Stimulated activated CD4-positive, alpha-beta T cell treated with anti-CD3 and anti-CD28 coated beads, Interleukin-15, amount 100 ng/mL, for 24 hours (primary cell): ENCODE measurements at regions not wholly inside any gene's neighbourhood (a gene's known extent, or its start where the extent isn't known, plus 50 kb on each side); places are given as distances from the start of the nearest gene placed in this dataset.

Source experiments
- DNase-seq: peaks from one replicate; pipeline ENCODE4 v3.0.0-alpha.2; 2020

- DNase-seq = no peak
Measured at GRCh38 chr14:87152693-87153092, 840.3 kb downstream of the GALC start.

GRCh38 chr14:87149583-87150354 is 843.2 kb downstream of the GALC start:
- no peak for DNase-seq

GRCh38 chr14:87148655-87149054 is 844.3 kb downstream of the GALC start:
- DNase-seq = no peak

GRCh38 chr14:87142551-87143211 is 850.3 kb downstream of the GALC start:
- no peak for DNase-seq

GRCh38 chr14:87141801-87142200 is 851.2 kb downstream of the GALC start:
- DNase-seq = no peak

- DNase-seq = no peak
Measured at GRCh38 chr14:87139299-87139698, 853.7 kb downstream of the GALC start.

GRCh38 chr14:87133073-87133801 is 859.7 kb downstream of the GALC start:
- no peak for DNase-seq

- DNase-seq = no peak
Measured at GRCh38 chr14:87131879-87132278, 861.1 kb downstream of the GALC start.

GRCh38 chr14:87122166-87122565 is 870.8 kb downstream of the GALC start:
- no peak for DNase-seq

GRCh38 chr14:87121716-87122115 is 871.3 kb downstream of the GALC start:
- no peak for DNase-seq

- no peak for DNase-seq
Measured at GRCh38 chr14:87115234-87115633, 877.7 kb downstream of the GALC start.

- no peak for DNase-seq
Measured at GRCh38 chr14:87113286-87113685, 879.7 kb downstream of the GALC start.

GRCh38 chr14:87111741-87112140 is 881.2 kb downstream of the GALC start:
- no peak for DNase-seq

GRCh38 chr14:87111126-87111525 is 881.9 kb downstream of the GALC start:
- DNase-seq = no peak

- no peak for DNase-seq
Measured at GRCh38 chr14:87109271-87109670, 883.7 kb downstream of the GALC start.

GRCh38 chr14:87108726-87109125 is 884.3 kb downstream of the GALC start:
- no peak for DNase-seq

- no peak for DNase-seq
Measured at GRCh38 chr14:87102811-87103378, 890.1 kb downstream of the GALC start.

- DNase-seq = no peak
Measured at GRCh38 chr14:87097015-87097414, 896.0 kb downstream of the GALC start.

GRCh38 chr14:87094913-87095312 is 898.1 kb downstream of the GALC start:
- DNase-seq = no peak

GRCh38 chr14:87088588-87088987 is 904.4 kb downstream of the GALC start:
- no peak for DNase-seq

- DNase-seq = no peak
Measured at GRCh38 chr14:87087881-87088280, 905.1 kb downstream of the GALC start.

GRCh38 chr14:87084908-87085307 is 908.1 kb downstream of the GALC start:
- DNase-seq = no peak

GRCh38 chr14:87082917-87083316 is 910.1 kb downstream of the GALC start:
- no peak for DNase-seq

- no peak for DNase-seq
Measured at GRCh38 chr14:87081004-87081403, 912.0 kb downstream of the GALC start.
